H9 (cell line): ENCODE measurements at regions not wholly inside any gene's neighbourhood (a gene's known extent, or its start where the extent isn't known, plus 50 kb on each side); places are given as distances from the start of the nearest gene placed in this dataset.

Source experiments
- DNase-seq: peaks from one replicate; pipeline ENCODE4 v3.0.0-alpha.2; 2017
- H2AFZ ChIP-seq: one replicate; pipeline ENCODE4 v1.6.1; 2013; ENCODE audit warnings: mild to moderate bottlenecking, low read length, control low read depth, moderate library complexity
- H2AK5ac ChIP-seq: 2 replicates; pipeline ENCODE4 v1.6.1; 2013; ENCODE audit warnings: low read length, control low read depth, mixed read lengths; ENCODE audit not compliant: insufficient read length
- H2BK120ac ChIP-seq: one replicate; pipeline ENCODE4 v1.6.1; 2013; ENCODE audit warnings: low read depth, mild to moderate bottlenecking, low read length, control low read depth, inconsistent platforms; ENCODE audit not compliant: poor library complexity, severe bottlenecking
- H2BK12ac ChIP-seq: 2 replicates; pipeline ENCODE4 v1.6.1; 2013; ENCODE audit warnings: low read length, control low read depth, mixed read lengths, low read depth; ENCODE audit not compliant: insufficient read length
- H2BK15ac ChIP-seq: 2 replicates; pipeline ENCODE4 v1.6.1; 2013; ENCODE audit warnings: low read depth, low read length, control low read depth
- H2BK20ac ChIP-seq: one replicate; pipeline ENCODE4 v1.6.1; 2013; ENCODE audit warnings: low read depth, mild to moderate bottlenecking, low read length, control low read depth, inconsistent platforms; ENCODE audit not compliant: poor library complexity, severe bottlenecking
- H2BK5ac ChIP-seq: 2 replicates; pipeline ENCODE4 v1.6.1; 2013; ENCODE audit warnings: low read length, control low read depth, mixed read lengths; ENCODE audit not compliant: insufficient read length
- H3K14ac ChIP-seq: 2 replicates; pipeline ENCODE4 v1.6.1; 2013; ENCODE audit warnings: low read length, control low read depth; ENCODE audit not compliant: insufficient read depth
- H3K18ac ChIP-seq: 2 replicates; pipeline ENCODE4 v1.6.1; 2013; ENCODE audit warnings: low read depth, mild to moderate bottlenecking, mixed read lengths, low read length, control low read depth; ENCODE audit not compliant: insufficient read length
- H3K23ac ChIP-seq: 2 replicates; pipeline ENCODE4 v1.6.1; 2013; ENCODE audit warnings: low read length, control low read depth, mixed read lengths, low read depth; ENCODE audit not compliant: insufficient read length
- H3K23me2 ChIP-seq: 2 replicates; pipeline ENCODE4 v1.6.1; 2013; ENCODE audit warnings: low read depth, mild to moderate bottlenecking, mixed read lengths, low read length, control low read depth; ENCODE audit not compliant: insufficient read length, poor library complexity, severe bottlenecking
- H3K27ac ChIP-seq: 2 replicates; pipeline ENCODE4 v1.5.1; 2013; ENCODE audit warnings: low read length, control low read depth, mixed read lengths, low read depth; ENCODE audit not compliant: insufficient read length
- H3K27me3 ChIP-seq: 2 replicates; pipeline ENCODE4 v1.6.1; 2013; ENCODE audit warnings: low read length, control low read depth, inconsistent platforms; ENCODE audit not compliant: insufficient read depth
- H3K4ac ChIP-seq: 2 replicates; pipeline ENCODE4 v1.6.1; 2013; ENCODE audit warnings: low read depth, mild to moderate bottlenecking, control low read depth, inconsistent platforms, low read length, moderate library complexity
- H3K4me1 ChIP-seq: 2 replicates; pipeline ENCODE4 v1.6.1; 2013; ENCODE audit warnings: low read length, control low read depth, inconsistent platforms; ENCODE audit not compliant: insufficient read depth
- H3K4me2 ChIP-seq: 2 replicates; pipeline ENCODE4 v1.6.1; 2013; ENCODE audit warnings: low read length, control low read depth, mixed read lengths; ENCODE audit not compliant: insufficient read length, insufficient read depth
- H3K56ac ChIP-seq: 2 replicates; pipeline ENCODE4 v1.6.1; 2013; ENCODE audit warnings: low read depth, mild to moderate bottlenecking, mixed read lengths, low read length, control low read depth; ENCODE audit not compliant: insufficient read length
- H3K79me1 ChIP-seq: 2 replicates; pipeline ENCODE4 v1.6.1; 2013; ENCODE audit warnings: low read depth, mild to moderate bottlenecking, moderate library complexity, low read length, control low read depth, inconsistent platforms; ENCODE audit not compliant: insufficient read depth, poor library complexity, severe bottlenecking
- H3K79me2 ChIP-seq: 2 replicates; pipeline ENCODE4 v1.6.1; 2013; ENCODE audit warnings: low read length, control low read depth, inconsistent platforms; ENCODE audit not compliant: insufficient read depth
- H3K9ac ChIP-seq: 2 replicates; pipeline ENCODE4 v1.6.1; 2013; ENCODE audit warnings: low read length, control low read depth, mixed read lengths; ENCODE audit not compliant: insufficient read length; ENCODE audit errors: extremely low read depth
- H3K9me3 ChIP-seq: one replicate; pipeline ENCODE4 v1.6.1; 2013; ENCODE audit warnings: low read depth, low read length, inconsistent platforms; ENCODE audit not compliant: control insufficient read depth
- H3T11ph ChIP-seq: one replicate; pipeline ENCODE4 v1.6.1; 2013; ENCODE audit warnings: mild to moderate bottlenecking, low read length, control low read depth, inconsistent platforms
- H4K20me1 ChIP-seq: one replicate; pipeline ENCODE4 v1.6.1; 2013; ENCODE audit not compliant: control insufficient read depth, insufficient read length, insufficient read depth
- H4K5ac ChIP-seq: 2 replicates; pipeline ENCODE4 v1.6.1; 2013; ENCODE audit warnings: low read depth, mild to moderate bottlenecking, mixed read lengths, low read length, control low read depth; ENCODE audit not compliant: insufficient read length
- H4K8ac ChIP-seq: replicated peaks from 2 replicates; pipeline ENCODE4 v1.6.1; 2013; ENCODE audit warnings: low read length, control low read depth, mixed read lengths, low read depth; ENCODE audit not compliant: insufficient read length
- H4K91ac ChIP-seq: 2 replicates; pipeline ENCODE4 v1.6.1; 2013; ENCODE audit warnings: low read depth, mild to moderate bottlenecking, moderate library complexity, mixed read lengths, low read length, control low read depth; ENCODE audit not compliant: insufficient read length
- H3K27ac Mint-ChIP-seq, 3 experiments: 2 replicates in 2 of 3; 3 replicates in 1 of 3; pipeline ENCODE4 v1.8.0; 2020 to 2021; ENCODE audit warnings: mixed read lengths in 3 of 3, mild to moderate bottlenecking in 1 of 3, moderate library complexity in 1 of 3
- H3K27me3 Mint-ChIP-seq: 2 replicates; pipeline ENCODE4 v1.8.0; 2021; ENCODE audit warnings: low read depth, mild to moderate bottlenecking, moderate library complexity, mixed read lengths
- H3K36me3 Mint-ChIP-seq, 3 experiments: 2 replicates in 2 of 3; 3 replicates in 1 of 3; pipeline ENCODE4 v1.8.0; 2020 to 2021; ENCODE audit warnings: low read depth in 3 of 3, mixed read lengths in 3 of 3; ENCODE audit not compliant: insufficient read depth in 1 of 3
- H3K4me1 Mint-ChIP-seq, 2 experiments: 2 replicates each; pipeline ENCODE4 v1.8.0; 2020; ENCODE audit warnings: mixed read lengths in 2 of 2
- H3K4me3 Mint-ChIP-seq, 2 experiments: 2 replicates in 1 of 2; 3 replicates in 1 of 2; pipeline ENCODE4 v1.8.0; 2020 to 2021; ENCODE audit warnings: mild to moderate bottlenecking in 2 of 2, mixed read lengths in 2 of 2, moderate library complexity in 1 of 2
- H3K9me3 Mint-ChIP-seq, 2 experiments: 2 replicates in 1 of 2; 3 replicates in 1 of 2; pipeline ENCODE4 v1.8.0; 2020; ENCODE audit warnings: mild to moderate bottlenecking in 2 of 2, mixed read lengths in 2 of 2, moderate library complexity in 1 of 2
- CTCF ChIP-seq: fragments of 200-600 bp; sonication (generic); conservative IDR thresholded peaks from 3 replicates; pipeline ENCODE4 v1.8.0; 2021; ENCODE audit warnings: antibody characterized with exemption, mild to moderate bottlenecking
- WGBS: extraction: QIAGEN DNeasy Blood & Tissue Kit; methylation state at CpG from one replicate; pipeline ENCODE4 v1.1.7; 2013; ENCODE audit warnings: missing lambda C conversion rate, low lambda C conversion rate, mixed read lengths; ENCODE audit not compliant: insufficient read length; ENCODE audit errors: extremely low coverage; 5-methylcytosine and 5-hydroxymethylcytosine counted together

DNA sequence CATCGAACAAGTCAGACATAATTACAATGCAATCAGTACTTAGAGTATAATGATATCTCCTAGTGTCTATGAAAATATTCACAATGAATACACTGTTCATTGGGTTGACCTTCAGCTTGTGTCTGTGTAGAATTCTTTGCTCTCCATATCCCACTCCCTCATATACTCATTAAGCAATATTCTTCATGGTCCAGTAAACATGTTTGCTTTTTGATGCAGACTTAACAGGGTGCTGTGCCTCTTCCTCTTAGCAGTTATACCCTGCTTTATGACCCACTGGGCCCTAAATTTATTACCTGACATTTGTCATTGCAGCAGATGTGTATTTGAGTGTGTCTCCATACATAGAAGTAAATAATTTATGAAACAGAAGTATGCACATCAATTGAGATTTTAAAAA is 352.5 kb upstream of the CCDC179 start:
- Histone ChIP-seq H3K4ac (no peak overlapping the region), H3K9ac (no peak overlapping the region), H3K23me2 (no peaks in the 10 kb centered on the region), H3K14ac (no peak overlapping the region), H3K23ac (no peak overlapping the region), H3K56ac (no peak overlapping the region), H3K27me3 (no peaks in the 10 kb centered on the region), H3K27ac (no peak overlapping the region), H2BK120ac (no peak overlapping the region), H2BK20ac (no peak overlapping the region), H4K20me1 (no peaks in the 10 kb centered on the region), H3K4me2 (no peak overlapping the region), H4K5ac (no peak overlapping the region), H3K9me3 (no peaks in the 10 kb centered on the region), H4K91ac (no peak overlapping the region), H4K8ac (no peak overlapping the region), H3T11ph (no peak overlapping the region), H2AFZ (no peak overlapping the region), H3K79me2 (no peaks in the 10 kb centered on the region), H2BK12ac (no peak overlapping the region), H2AK5ac (no peak overlapping the region), H3K79me1 (no peaks in the 10 kb centered on the region), H3K4me1 (no peaks in the 10 kb centered on the region), H3K18ac (no peak overlapping the region), H2BK15ac (no peak overlapping the region), H2BK5ac (no peak overlapping the region)
- Mint-ChIP-seq H3K27me3 (no peaks in the 10 kb centered on the region), H3K36me3 (no peaks in the 10 kb centered on the region; a peak in 1 of 7 replicates), H3K4me1 (peaks cover 0 to 3% of the 10 kb centered on the region in 2 experiments; a peak in 1 of 4 replicates), H3K4me3 (no peak overlapping the region), H3K27ac (no peak overlapping the region), H3K9me3 (no peaks in the 10 kb centered on the region; a peak in 1 of 5 replicates)
- DNase-seq, result no peak
- TF ChIP-seq CTCF, result no peak
- WGBS, result no CpG with 5 or more reads among the region's 1 CpG
